ENCODE measurements at regions not wholly inside any gene's neighbourhood (a gene's known extent, or its start where the extent isn't known, plus 50 kb on each side); places are given as distances from the start of the nearest gene placed in this dataset.
"Not testable (repeated sequence)": the region's sequence is repeated elsewhere in the genome, so short reads cannot be mapped to it uniquely, and the experiment has no call there.

DNA sequence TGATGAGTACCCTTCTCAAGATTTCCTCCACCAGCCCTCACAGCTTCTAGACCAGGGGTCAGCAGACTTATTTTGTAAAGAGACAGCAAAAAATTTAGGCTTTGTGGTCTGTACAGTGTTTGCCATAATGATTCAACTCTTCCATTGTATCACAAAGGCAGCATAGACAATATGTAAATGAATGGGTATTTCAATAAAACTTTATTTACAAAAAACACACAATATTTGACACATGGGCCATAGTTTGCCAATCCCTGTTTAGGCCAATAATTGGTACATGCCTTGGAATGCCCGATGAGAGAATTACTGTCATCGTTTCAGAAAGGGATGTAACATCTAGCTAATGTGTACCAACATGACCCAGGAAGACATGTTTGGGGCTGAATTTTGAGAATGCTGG is 178.9 kb upstream of the GALNT2 start:
- no peak for DNase-seq

GRCh38 chr1:229888561-229889001 is 178.5 kb upstream of the GALNT2 start:
- no peak for DNase-seq

- DNase-seq: no peak
These were observed 178.0 kb upstream of the GALNT2 start for GRCh38 chr1:229889031-229889517.

GRCh38 chr1:229891227-229891626 is 175.8 kb upstream of the GALNT2 start:
- no peak for DNase-seq

GRCh38 chr1:229892515-229893117 is 174.4 kb upstream of the GALNT2 start:
- no peak for DNase-seq

- DNase-seq: no peak
These were observed 173.1 kb upstream of the GALNT2 start for GRCh38 chr1:229893762-229894444.

- no peak for DNase-seq
These were observed 172.5 kb upstream of the GALNT2 start for GRCh38 chr1:229894532-229894931.

GRCh38 chr1:229895605-229896004 is 171.4 kb upstream of the GALNT2 start:
- no peak for DNase-seq

- no peak for DNase-seq
These were observed 170.7 kb upstream of the GALNT2 start for GRCh38 chr1:229896306-229896705.

- no peak for DNase-seq
These were observed 170.2 kb upstream of the GALNT2 start for GRCh38 chr1:229896861-229897260.

GRCh38 chr1:229897501-229897900 is 169.5 kb upstream of the GALNT2 start:
- DNase-seq: no peak

- DNase-seq: no peak
These were observed 166.8 kb upstream of the GALNT2 start for GRCh38 chr1:229900220-229900619.

DNA sequence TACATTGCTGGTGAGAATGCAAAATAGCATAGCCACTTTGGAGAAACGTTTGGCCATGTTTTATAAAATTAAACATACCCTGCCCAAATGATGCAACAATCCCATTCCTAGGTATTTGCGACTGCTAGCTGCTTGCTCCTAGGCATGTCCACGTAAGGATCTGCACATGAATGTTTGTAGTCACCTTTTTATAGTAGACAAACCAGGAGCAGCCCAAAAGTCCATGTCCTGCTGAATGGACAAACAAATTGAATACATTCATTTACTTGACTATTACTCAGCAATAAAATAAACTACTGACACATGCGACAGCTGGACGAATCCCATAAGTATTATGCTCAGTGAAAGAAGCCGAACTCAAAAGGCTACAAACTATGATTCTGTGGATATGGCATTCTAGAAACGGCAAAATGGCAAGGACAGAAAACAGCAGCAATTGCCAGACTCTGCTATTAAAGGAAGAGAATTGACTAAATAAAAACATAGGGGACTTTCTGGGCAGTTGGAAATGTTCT is 161.9 kb upstream of the GALNT2 start:
- no peak for DNase-seq

GRCh38 chr1:229905652-229906051 is 161.4 kb upstream of the GALNT2 start:
- DNase-seq: no peak

DNA sequence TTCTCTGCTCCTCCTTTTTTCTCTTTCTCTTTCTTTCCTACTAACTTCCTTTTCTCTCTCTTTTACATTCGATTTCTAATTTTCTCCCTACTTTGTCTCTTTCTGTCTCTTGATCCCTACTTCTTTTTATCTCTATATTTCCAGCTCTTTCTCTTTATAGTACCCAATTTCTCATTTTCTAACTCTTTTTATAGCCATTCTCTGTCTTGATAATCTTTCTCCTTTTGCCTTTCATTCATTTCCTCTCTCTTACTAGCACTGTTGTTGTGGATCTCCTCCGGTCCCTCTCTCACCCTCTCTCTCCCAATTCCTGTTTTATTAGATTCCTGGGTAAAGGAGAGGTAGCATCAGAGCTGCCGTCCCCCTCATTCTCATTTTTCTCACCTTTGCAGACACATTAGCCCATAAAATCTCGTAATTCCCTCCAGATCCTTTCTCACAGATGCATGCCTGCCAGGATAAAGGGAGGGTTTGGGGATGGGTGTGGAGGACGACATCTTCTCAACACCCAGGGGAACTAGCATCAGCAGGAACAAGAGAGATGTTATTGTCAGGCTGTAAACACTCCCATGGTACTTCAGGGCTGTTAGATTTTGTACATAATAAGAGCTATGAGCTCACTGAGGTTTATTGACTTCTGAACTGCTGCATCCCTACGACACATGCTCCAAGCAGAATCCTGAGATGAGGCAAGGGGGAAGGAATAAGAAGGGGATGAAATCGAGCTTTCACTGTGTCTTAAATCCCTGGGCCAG is 159.0 kb upstream of the GALNT2 start:
- no peak for DNase-seq

- no peak for DNase-seq
These were observed 158.3 kb upstream of the GALNT2 start for GRCh38 chr1:229908689-229909088.

GRCh38 chr1:229913489-229913888 is 153.5 kb upstream of the GALNT2 start:
- DNase-seq: no peak

- DNase-seq: not testable (repeated sequence)
These were observed 147.6 kb upstream of the GALNT2 start for GRCh38 chr1:229919488-229919887.

GRCh38 chr1:229920683-229921082 is 146.4 kb upstream of the GALNT2 start:
- DNase-seq: no peak

GRCh38 chr1:229922249-229922648 is 144.8 kb upstream of the GALNT2 start:
- no peak for DNase-seq

DNA sequence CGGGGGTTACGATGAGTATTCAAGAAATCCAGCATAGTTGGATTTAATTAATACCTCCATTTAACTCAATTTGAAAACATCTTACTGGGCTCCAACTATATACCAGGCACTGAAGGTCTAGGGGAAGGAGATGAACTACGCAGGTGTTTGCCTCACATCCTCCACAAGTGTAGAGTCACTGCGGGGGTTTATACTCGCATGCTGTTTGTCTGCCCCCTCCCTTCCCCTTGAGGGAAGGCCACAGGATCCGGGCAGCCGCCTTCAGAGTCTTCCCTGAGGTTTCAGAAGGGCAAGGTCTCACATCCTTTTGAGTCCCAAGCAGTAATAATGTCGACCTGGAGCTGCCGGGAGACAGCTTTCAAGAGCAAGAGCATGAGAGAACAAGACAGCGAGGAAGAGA is 142.4 kb upstream of the GALNT2 start:
- DNase-seq: no peak

DNA sequence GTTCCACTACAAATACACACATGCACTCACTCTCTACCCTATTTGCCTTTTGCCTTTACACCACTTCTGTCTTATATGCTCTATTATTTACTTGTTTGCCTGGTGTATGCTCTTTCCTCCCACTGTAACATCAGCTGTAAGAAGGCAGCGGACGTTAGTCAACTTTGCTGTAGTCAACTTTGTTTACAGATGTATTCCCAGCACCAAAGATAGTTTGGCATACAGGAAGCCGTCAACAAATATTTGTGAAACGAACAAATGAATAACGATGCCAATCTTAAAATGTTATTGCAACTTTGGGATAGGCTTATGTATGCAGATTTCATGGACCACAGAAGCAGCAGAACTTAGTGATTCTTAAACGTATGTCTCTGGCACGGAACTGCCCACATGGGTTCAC is 138.3 kb upstream of the GALNT2 start:
- DNase-seq: no peak

GRCh38 chr1:229931751-229932150 is 135.3 kb upstream of the GALNT2 start:
- DNase-seq: not testable (repeated sequence)

- DNase-seq: not testable (repeated sequence)
These were observed 131.9 kb upstream of the GALNT2 start for GRCh38 chr1:229935157-229935556.

Measured in activated CD4-positive, alpha-beta T cell treated with anti-CD3 and anti-CD28 coated beads, Interleukin-2, amount 50 U/mL, for 16 hours (primary cell).